ENCODE measurements at regions not wholly inside any gene's neighbourhood (a gene's known extent, or its start where the extent isn't known, plus 50 kb on each side); places are given as distances from the start of the nearest gene placed in this dataset.

- no peak for DNase-seq (ENCODE audit: low read depth)
- no peak for TF ChIP-seq CTCF (IDR thresholded peaks at IDR 0.05; ENCODE audit: low read depth, low read length, missing control alignments)
- no peak overlapping the region for H3K4me3 ChIP-seq (ENCODE audit: low read depth, low read length)
These were observed 229.6 kb downstream of the SAMD5 start for GRCh38 chr6:147738099-147738498.

- H3K4me3 ChIP-seq (ENCODE audit: low read depth, low read length) = no peak overlapping the region
- no peak for TF ChIP-seq CTCF (IDR thresholded peaks at IDR 0.05; ENCODE audit: low read depth, low read length, missing control alignments)
- no peak for DNase-seq (ENCODE audit: low read depth)
These were observed 230.1 kb downstream of the SAMD5 start for GRCh38 chr6:147738516-147739162.

- no peak for DNase-seq (ENCODE audit: low read depth)
- TF ChIP-seq CTCF (IDR thresholded peaks at IDR 0.05; ENCODE audit: low read depth, low read length, missing control alignments) = no peak
- no peak overlapping the region for H3K4me3 ChIP-seq (ENCODE audit: low read depth, low read length)
These were observed 231.8 kb downstream of the SAMD5 start for GRCh38 chr6:147740326-147740725.

GRCh38 chr6:147740916-147741315, 232.4 kb downstream of the SAMD5 start:
- H3K4me3 ChIP-seq (ENCODE audit: low read depth, low read length) = no peak overlapping the region
- DNase-seq (ENCODE audit: low read depth) = no peak
- TF ChIP-seq CTCF (IDR thresholded peaks at IDR 0.05; ENCODE audit: low read depth, low read length, missing control alignments) = no peak

GRCh38 chr6:147741389-147741788, 232.9 kb downstream of the SAMD5 start:
- no peak overlapping the region for H3K4me3 ChIP-seq (ENCODE audit: low read depth, low read length)
- no peak for TF ChIP-seq CTCF (IDR thresholded peaks at IDR 0.05; ENCODE audit: low read depth, low read length, missing control alignments)
- DNase-seq (ENCODE audit: low read depth) = no peak

GRCh38 chr6:147742440-147742839, 233.9 kb downstream of the SAMD5 start:
- no peak for DNase-seq (ENCODE audit: low read depth)
- TF ChIP-seq CTCF (IDR thresholded peaks at IDR 0.05; ENCODE audit: low read depth, low read length, missing control alignments) = no peak
- no peak overlapping the region for H3K4me3 ChIP-seq (ENCODE audit: low read depth, low read length)

- no peak for TF ChIP-seq CTCF (IDR thresholded peaks at IDR 0.05; ENCODE audit: low read depth, low read length, missing control alignments)
- DNase-seq (ENCODE audit: low read depth) = no peak
- H3K4me3 ChIP-seq (ENCODE audit: low read depth, low read length) = no peak overlapping the region
These were observed 235.5 kb downstream of the SAMD5 start for GRCh38 chr6:147744012-147744411.

All from GM12864 (cell line).